Colonic mucosa (tissue), 4 donors: ENCODE measurements at regions not wholly inside any gene's neighbourhood (a gene's known extent, or its start where the extent isn't known, plus 50 kb on each side); places are given as distances from the start of the nearest gene placed in this dataset.

ENCODE experiments used
- DNase-seq: peaks from one replicate; pipeline ENCODE4 v3.0.0-alpha.2; 2020
- H3K27ac ChIP-seq: fragments of 200-600 bp; one replicate; pipeline ENCODE4 v1.8.0; 2021
- H3K27me3 ChIP-seq: fragments of 200-600 bp; one replicate; pipeline ENCODE4 v1.8.0; 2021
- H3K36me3 ChIP-seq: fragments of 200-600 bp; one replicate; pipeline ENCODE4 v1.8.0; 2021
- H3K4me1 ChIP-seq: fragments of 200-600 bp; one replicate; pipeline ENCODE4 v1.8.0; 2021; ENCODE audit warnings: mild to moderate bottlenecking
- H3K4me3 ChIP-seq: fragments of 200-600 bp; one replicate; pipeline ENCODE4 v1.8.0; 2021
- H3K9ac ChIP-seq, 2 donors: one replicate each; pipeline ENCODE4 v1.7.0; 2013; ENCODE audit warnings: control low read depth in 2 of 2, low read depth in 2 of 2, low read length in 2 of 2
- H3K9me3 ChIP-seq: fragments of 200-600 bp; one replicate; pipeline ENCODE4 v1.8.0; 2021
- intact Hi-C: fragments of 100-400 bp; cut with DNase I; formaldehyde crosslinking; loops from one replicate; pipeline ENCODE4 v1.14.1; 2022
- TF ChIP-seq, protein P1 (sequence below): fragments of 200-600 bp; IDR thresholded peaks from one replicate; pipeline ENCODE4 v1.8.0; 2022; ENCODE audit warnings: antibody characterized with exemption, mild to moderate bottlenecking
- donor health status: healthy.
- donor health status: DM: no; HTN: no; CAD: no.
- donor health status: DM: no; HTN: no; CAD: no.

- no peaks in the 10 kb centered on the region for H3K4me1 ChIP-seq
- TF ChIP-seq, protein P1, sequence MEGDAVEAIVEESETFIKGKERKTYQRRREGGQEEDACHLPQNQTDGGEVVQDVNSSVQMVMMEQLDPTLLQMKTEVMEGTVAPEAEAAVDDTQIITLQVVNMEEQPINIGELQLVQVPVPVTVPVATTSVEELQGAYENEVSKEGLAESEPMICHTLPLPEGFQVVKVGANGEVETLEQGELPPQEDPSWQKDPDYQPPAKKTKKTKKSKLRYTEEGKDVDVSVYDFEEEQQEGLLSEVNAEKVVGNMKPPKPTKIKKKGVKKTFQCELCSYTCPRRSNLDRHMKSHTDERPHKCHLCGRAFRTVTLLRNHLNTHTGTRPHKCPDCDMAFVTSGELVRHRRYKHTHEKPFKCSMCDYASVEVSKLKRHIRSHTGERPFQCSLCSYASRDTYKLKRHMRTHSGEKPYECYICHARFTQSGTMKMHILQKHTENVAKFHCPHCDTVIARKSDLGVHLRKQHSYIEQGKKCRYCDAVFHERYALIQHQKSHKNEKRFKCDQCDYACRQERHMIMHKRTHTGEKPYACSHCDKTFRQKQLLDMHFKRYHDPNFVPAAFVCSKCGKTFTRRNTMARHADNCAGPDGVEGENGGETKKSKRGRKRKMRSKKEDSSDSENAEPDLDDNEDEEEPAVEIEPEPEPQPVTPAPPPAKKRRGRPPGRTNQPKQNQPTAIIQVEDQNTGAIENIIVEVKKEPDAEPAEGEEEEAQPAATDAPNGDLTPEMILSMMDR: no peak
- no peak overlapping the region for H3K27ac ChIP-seq
- intact Hi-C loops: no loop called here
- no peaks in the 10 kb centered on the region for H3K9me3 ChIP-seq
- DNase-seq: no peak
- H3K27me3 ChIP-seq: no peaks in the 10 kb centered on the region
- no peaks in the 10 kb centered on the region for H3K36me3 ChIP-seq
- no peak overlapping the region for H3K9ac ChIP-seq
- H3K4me3 ChIP-seq: no peak overlapping the region
Observed at GRCh38 chr17:65402513-65403496, 158.6 kb downstream of the AXIN2 start.

- Histone ChIP-seq H3K4me1 (no peaks in the 10 kb centered on the region), H3K36me3 (no peaks in the 10 kb centered on the region), H3K9ac (no peak overlapping the region), H3K27me3 (no peaks in the 10 kb centered on the region), H3K4me3 (no peak overlapping the region), H3K27ac (no peak overlapping the region), H3K9me3 (no peaks in the 10 kb centered on the region)
- TF ChIP-seq, protein P1: no peak
- no peak for DNase-seq
- intact Hi-C loops: no loop called here
Observed at GRCh38 chr17:65401561-65401960, 159.9 kb downstream of the AXIN2 start.

- TF ChIP-seq, protein P1: no peak
- Histone ChIP-seq H3K9ac (no peak overlapping the region), H3K27me3 (no peaks in the 10 kb centered on the region), H3K9me3 (no peaks in the 10 kb centered on the region), H3K36me3 (no peaks in the 10 kb centered on the region), H3K4me3 (no peak overlapping the region), H3K27ac (no peak overlapping the region), H3K4me1 (no peaks in the 10 kb centered on the region)
- intact Hi-C loops: no loop called here
- no peak for DNase-seq
Observed at GRCh38 chr17:65400701-65401100, 160.7 kb downstream of the AXIN2 start.

- no peaks in the 10 kb centered on the region for H3K9me3 ChIP-seq
- no peak overlapping the region for H3K9ac ChIP-seq
- H3K4me1 ChIP-seq: no peaks in the 10 kb centered on the region
- no peaks in the 10 kb centered on the region for H3K36me3 ChIP-seq
- intact Hi-C loops: no loop called here
- no peaks in the 10 kb centered on the region for H3K27me3 ChIP-seq
- TF ChIP-seq, protein P1: no peak
- no peak for DNase-seq
- H3K27ac ChIP-seq: no peak overlapping the region
- H3K4me3 ChIP-seq: no peak overlapping the region
Observed at GRCh38 chr17:65398040-65398787, 163.2 kb downstream of the AXIN2 start.

GRCh38 chr17:65395924-65396323 is 165.5 kb downstream of the AXIN2 start:
- intact Hi-C loops: no loop called here
- DNase-seq: no peak
- no peak overlapping the region for H3K4me3 ChIP-seq
- H3K4me1 ChIP-seq: no peaks in the 10 kb centered on the region
- H3K36me3 ChIP-seq: no peaks in the 10 kb centered on the region
- no peak overlapping the region for H3K27ac ChIP-seq
- no peaks in the 10 kb centered on the region for H3K27me3 ChIP-seq
- no peak overlapping the region for H3K9ac ChIP-seq
- H3K9me3 ChIP-seq: no peaks in the 10 kb centered on the region
- TF ChIP-seq, protein P1: no peak
